Natural killer cell (primary cell): ENCODE measurements at regions not wholly inside any gene's neighbourhood (a gene's known extent, or its start where the extent isn't known, plus 50 kb on each side); places are given as distances from the start of the nearest gene placed in this dataset.

Experiments used
- ATAC-seq, 3 donors: fragments of 150-1000 bp in 2 of 3; fragments of 200-7000 bp in 1 of 3; cut with Tn5 transposase; 1 replicate in 1 of 3; 2 replicates in 2 of 3; pipeline ENCODE4 v1.10.0; 2021; ENCODE audit warnings: mild to moderate bottlenecking in 2 of 3, moderate library complexity in 2 of 3
- DNase-seq, 2 donors: peaks; one replicate each; pipeline versions ENCODE4 v3.0.0 to v3.0.0-alpha.2; 2013 to 2021; ENCODE audit warnings: mixed read lengths in 1 of 2
- H3K27ac ChIP-seq: one replicate; pipeline ENCODE4 v1.5.1; 2013; ENCODE audit warnings: mild to moderate bottlenecking, low read length
- H3K27me3 ChIP-seq: one replicate; pipeline ENCODE4 v1.6.1; 2013; ENCODE audit warnings: low read length; ENCODE audit not compliant: control insufficient read depth, insufficient read depth
- H3K36me3 ChIP-seq: one replicate; pipeline ENCODE4 v1.6.1; 2013; ENCODE audit warnings: low read length; ENCODE audit not compliant: control insufficient read depth, insufficient read depth
- H3K4me1 ChIP-seq: one replicate; pipeline ENCODE4 v1.6.1; 2013; ENCODE audit warnings: low read length; ENCODE audit not compliant: control insufficient read depth, insufficient read depth
- H3K4me3 ChIP-seq: one replicate; pipeline ENCODE4 v1.5.1; 2013; ENCODE audit warnings: low read length
- H3K9me3 ChIP-seq: one replicate; pipeline ENCODE4 v1.6.1; 2013; ENCODE audit warnings: low read length; ENCODE audit not compliant: control insufficient read depth, insufficient read depth
- H3K27ac Mint-ChIP-seq, 2 donors: one replicate each; pipeline ENCODE4 v1.8.0; 2022; ENCODE audit warnings: mild to moderate bottlenecking in 2 of 2, mixed read lengths in 2 of 2, moderate library complexity in 1 of 2
- H3K27me3 Mint-ChIP-seq, 2 donors: one replicate each; pipeline ENCODE4 v1.8.0; 2022; ENCODE audit warnings: low read depth in 2 of 2, mixed read lengths in 2 of 2
- H3K36me3 Mint-ChIP-seq: one replicate; pipeline ENCODE4 v1.8.0; 2022; ENCODE audit warnings: mixed read lengths
- H3K4me1 Mint-ChIP-seq, 2 donors: one replicate each; pipeline ENCODE4 v1.8.0; 2022; ENCODE audit warnings: mixed read lengths in 2 of 2
- H3K4me3 Mint-ChIP-seq: one replicate; pipeline ENCODE4 v1.8.0; 2022; ENCODE audit warnings: mild to moderate bottlenecking, moderate library complexity, mixed read lengths
- H3K9me3 Mint-ChIP-seq, 2 donors: one replicate each; pipeline ENCODE4 v1.8.0; 2022; ENCODE audit warnings: mixed read lengths in 2 of 2
- WGBS: methylation state at CpG from one replicate; pipeline ENCODE4 v1.1.7; 2013; ENCODE audit warnings: missing lambda C conversion rate; ENCODE audit not compliant: insufficient coverage; 5-methylcytosine and 5-hydroxymethylcytosine counted together
- intact Hi-C: fragments of 100-400 bp; cut with micrococcal nuclease; formaldehyde crosslinking; loops from one replicate; pipeline ENCODE4 v1.14.2; 2022
- TF ChIP-seq, protein P1 (sequence below): fragments of 200-600 bp; IDR thresholded peaks from one replicate; pipeline ENCODE4 v1.8.0; 2022; ENCODE audit warnings: antibody characterized with exemption

DNA sequence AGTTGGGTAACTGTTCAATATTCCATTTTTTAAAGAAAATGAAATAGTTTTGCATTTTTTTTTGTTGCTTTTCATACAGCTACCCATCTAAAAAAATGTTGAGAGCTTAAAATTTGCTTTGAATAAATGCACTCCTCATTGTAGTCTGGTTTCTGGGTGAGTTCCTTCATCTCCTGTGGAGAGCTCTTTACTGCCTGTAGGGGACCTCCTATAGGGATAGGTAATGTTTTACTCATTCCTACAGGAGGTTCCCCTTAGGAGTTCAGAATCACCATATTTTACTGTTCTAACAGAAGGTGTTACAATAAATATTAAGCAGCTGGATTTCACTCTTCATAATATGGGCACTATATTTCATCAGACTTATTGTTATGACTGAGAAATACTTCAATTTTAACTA is 947.3 kb upstream of the CRIM1 start:
- no peaks in the 10 kb centered on the region for H3K27me3 ChIP-seq
- no peaks in the 10 kb centered on the region for H3K36me3 ChIP-seq
- Mint-ChIP-seq H3K36me3 (no peaks in the 10 kb centered on the region), H3K27ac (no peak overlapping the region), H3K4me3 (no peak overlapping the region), H3K9me3 (no peaks in the 10 kb centered on the region), H3K4me1 (no peaks in the 10 kb centered on the region), H3K27me3 (no peaks in the 10 kb centered on the region)
- ATAC-seq (no peak), DNase-seq (no peak)
- no peak overlapping the region for H3K4me3 ChIP-seq
- intact Hi-C loops, result no loop called here
- no peaks in the 10 kb centered on the region for H3K4me1 ChIP-seq
- TF ChIP-seq, protein P1, sequence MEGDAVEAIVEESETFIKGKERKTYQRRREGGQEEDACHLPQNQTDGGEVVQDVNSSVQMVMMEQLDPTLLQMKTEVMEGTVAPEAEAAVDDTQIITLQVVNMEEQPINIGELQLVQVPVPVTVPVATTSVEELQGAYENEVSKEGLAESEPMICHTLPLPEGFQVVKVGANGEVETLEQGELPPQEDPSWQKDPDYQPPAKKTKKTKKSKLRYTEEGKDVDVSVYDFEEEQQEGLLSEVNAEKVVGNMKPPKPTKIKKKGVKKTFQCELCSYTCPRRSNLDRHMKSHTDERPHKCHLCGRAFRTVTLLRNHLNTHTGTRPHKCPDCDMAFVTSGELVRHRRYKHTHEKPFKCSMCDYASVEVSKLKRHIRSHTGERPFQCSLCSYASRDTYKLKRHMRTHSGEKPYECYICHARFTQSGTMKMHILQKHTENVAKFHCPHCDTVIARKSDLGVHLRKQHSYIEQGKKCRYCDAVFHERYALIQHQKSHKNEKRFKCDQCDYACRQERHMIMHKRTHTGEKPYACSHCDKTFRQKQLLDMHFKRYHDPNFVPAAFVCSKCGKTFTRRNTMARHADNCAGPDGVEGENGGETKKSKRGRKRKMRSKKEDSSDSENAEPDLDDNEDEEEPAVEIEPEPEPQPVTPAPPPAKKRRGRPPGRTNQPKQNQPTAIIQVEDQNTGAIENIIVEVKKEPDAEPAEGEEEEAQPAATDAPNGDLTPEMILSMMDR, result no peak
- H3K9me3 ChIP-seq, result no peaks in the 10 kb centered on the region
- no peak overlapping the region for H3K27ac ChIP-seq

DNA sequence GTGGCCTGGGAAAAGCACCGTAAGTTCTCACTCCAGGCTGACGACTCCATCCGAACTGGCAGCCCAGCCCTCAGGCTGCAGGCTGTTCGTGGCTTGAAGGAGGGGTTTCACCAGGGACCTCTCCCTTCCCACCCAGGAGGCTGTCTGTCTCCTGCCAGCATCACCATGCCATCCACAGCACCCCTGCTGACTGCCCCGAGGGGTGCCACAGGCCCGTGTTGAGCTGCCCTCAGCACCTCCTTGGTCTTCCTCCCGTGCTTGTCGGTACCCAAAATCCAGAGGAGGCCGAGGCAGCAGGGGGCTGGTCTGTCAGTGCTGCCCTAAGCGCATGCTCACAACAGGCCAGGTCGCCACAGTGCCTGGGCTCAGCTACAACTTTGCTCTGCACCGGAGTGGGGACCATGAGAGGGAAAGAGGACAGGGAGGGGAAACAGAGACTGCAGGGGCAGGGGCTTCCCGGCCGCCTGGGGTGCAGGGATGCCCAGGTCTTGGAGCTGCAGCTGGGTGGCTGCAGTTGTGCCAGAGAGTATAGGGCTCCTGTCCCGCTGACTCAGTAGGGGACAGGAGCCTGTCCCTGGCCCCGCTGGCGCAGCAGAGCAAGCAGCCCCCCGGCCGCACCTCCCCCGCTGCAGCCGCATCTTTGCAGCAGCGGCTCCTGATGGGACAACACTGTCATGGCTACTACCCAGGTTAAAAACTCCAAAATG is 963.7 kb upstream of the CRIM1 start:
- Mint-ChIP-seq H3K27ac (no peak overlapping the region), H3K9me3 (peaks cover 0 to 3% of the 10 kb centered on the region in 2 donors), H3K27me3 (no peaks in the 10 kb centered on the region), H3K4me1 (no peaks in the 10 kb centered on the region), H3K4me3 (no peak overlapping the region), H3K36me3 (no peaks in the 10 kb centered on the region)
- intact Hi-C loops, result no loop called here
- ATAC-seq, result no peak
- TF ChIP-seq, protein P1, result no peak
- no peaks in the 10 kb centered on the region for H3K4me1 ChIP-seq
- H3K27me3 ChIP-seq, result no peaks in the 10 kb centered on the region
- H3K27ac ChIP-seq, result no peak overlapping the region
- H3K4me3 ChIP-seq, result no peak overlapping the region
- 91% methylated on average over 22 of the region's 22 CpGs for WGBS
- H3K9me3 ChIP-seq, result no peaks in the 10 kb centered on the region
- no peak for DNase-seq
- no peaks in the 10 kb centered on the region for H3K36me3 ChIP-seq

DNA sequence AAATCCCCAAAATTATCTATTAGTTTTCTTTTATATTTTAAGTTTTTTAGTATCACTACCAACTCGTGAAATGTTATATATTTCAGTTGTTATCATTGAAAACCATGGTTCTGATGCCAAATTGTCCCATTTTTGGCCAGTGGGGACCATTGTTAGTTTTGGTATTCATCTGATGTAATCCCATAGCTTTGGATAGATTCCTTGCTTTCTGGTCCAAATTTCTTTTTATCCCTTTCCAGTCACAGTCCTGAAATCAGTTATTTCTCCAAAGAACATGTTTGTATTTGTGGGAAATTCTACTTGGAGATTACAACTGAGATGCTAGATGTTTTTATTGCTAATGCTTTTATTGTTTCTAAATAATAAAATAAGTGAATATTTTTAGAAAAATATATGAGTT is 976.8 kb upstream of the CRIM1 start:
- intact Hi-C loops, result no loop called here
- no peaks in the 10 kb centered on the region for H3K9me3 ChIP-seq
- H3K27me3 ChIP-seq, result no peaks in the 10 kb centered on the region
- Mint-ChIP-seq H3K4me3 (no peak overlapping the region), H3K27ac (no peak overlapping the region), H3K27me3 (no peaks in the 10 kb centered on the region), H3K36me3 (no peaks in the 10 kb centered on the region), H3K4me1 (no peaks in the 10 kb centered on the region), H3K9me3 (peaks cover 7 to 14% of the 10 kb centered on the region in 2 donors)
- WGBS, result 83% methylated on average over 1 of the region's 1 CpG
- no peak overlapping the region for H3K4me3 ChIP-seq
- H3K36me3 ChIP-seq, result no peaks in the 10 kb centered on the region
- TF ChIP-seq, protein P1, result no peak
- H3K4me1 ChIP-seq, result no peaks in the 10 kb centered on the region
- H3K27ac ChIP-seq, result no peak overlapping the region
- DNase-seq, result no peak
- ATAC-seq, result no peak

DNA sequence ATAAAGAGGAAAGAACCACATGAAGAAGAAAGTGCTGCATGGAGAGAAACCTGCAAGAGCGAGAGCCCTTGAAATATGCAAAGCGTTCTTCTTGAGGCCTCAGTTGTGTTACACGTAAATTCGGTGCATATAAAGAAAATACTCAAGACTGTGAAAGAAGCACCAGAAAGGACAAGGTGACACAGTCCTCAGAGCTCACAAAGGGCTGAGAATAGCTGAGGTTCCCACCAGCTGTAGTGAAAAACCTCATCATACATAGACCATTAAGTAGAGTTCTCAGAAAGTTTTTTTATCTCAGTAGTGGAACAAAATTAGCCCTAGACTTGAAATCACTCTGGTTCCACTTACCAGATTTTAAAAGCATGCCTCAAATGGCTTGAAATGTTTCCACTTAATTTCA is 980.7 kb upstream of the CRIM1 start:
- H3K36me3 ChIP-seq, result no peaks in the 10 kb centered on the region
- no peak overlapping the region for H3K27ac ChIP-seq
- ATAC-seq (no peak), DNase-seq (no peak)
- H3K4me3 ChIP-seq, result no peak overlapping the region
- H3K4me1 ChIP-seq, result no peaks in the 10 kb centered on the region
- H3K36me3 Mint-ChIP-seq, result no peaks in the 10 kb centered on the region
- peaks cover 8% of the 10 kb centered on the region in 2 donors for H3K9me3 Mint-ChIP-seq
- H3K4me1 Mint-ChIP-seq, result no peaks in the 10 kb centered on the region
- H3K27me3 ChIP-seq, result no peaks in the 10 kb centered on the region
- no peaks in the 10 kb centered on the region for H3K9me3 ChIP-seq
- H3K27ac Mint-ChIP-seq, result no peak overlapping the region
- no peaks in the 10 kb centered on the region for H3K27me3 Mint-ChIP-seq
- H3K4me3 Mint-ChIP-seq, result no peak overlapping the region
- TF ChIP-seq, protein P1, result no peak
- WGBS, result 92% methylated on average over 4 of the region's 4 CpGs
- intact Hi-C loops, result no loop called here
